B cell (primary cell): ENCODE measurements at regions not wholly inside any gene's neighbourhood (a gene's known extent, or its start where the extent isn't known, plus 50 kb on each side); places are given as distances from the start of the nearest gene placed in this dataset.

Experiments used
- ATAC-seq: fragments of 200-7000 bp; cut with Tn5 transposase; one replicate; pipeline ENCODE4 v1.10.0; 2021; ENCODE audit warnings: low read depth, mild to moderate bottlenecking, moderate number of reproducible peaks, moderate library complexity
- CTCF ChIA-PET: fragments of 350-600 bp; sonication (Branson Sonifier 250); formaldehyde crosslinking; loops from one replicate; lab custom pipeline; 2021; ENCODE audit warnings: antibody characterized with exemption, inconsistent platforms; lab: Charles Lee
- POLR2A ChIA-PET: fragments of 350-600 bp; sonication (Branson Sonifier 250); formaldehyde crosslinking; loops from one replicate; lab custom pipeline; 2021; ENCODE audit warnings: antibody characterized with exemption; lab: Charles Lee
- DNase-seq: peaks from one replicate; pipeline ENCODE4 v3.0.0; 2013
- H2AFZ ChIP-seq: 2 replicates; pipeline ENCODE4 v1.6.1; 2012; ENCODE audit warnings: mild to moderate bottlenecking, low read depth, low read length; ENCODE audit not compliant: insufficient read depth, poor library complexity, severe bottlenecking
- H3K27ac ChIP-seq, 2 donors: 1 replicate in 1 of 2; 2 replicates in 1 of 2; pipeline ENCODE4 v1.5.1; 2012 to 2013; ENCODE audit warnings: low read length in 2 of 2, mild to moderate bottlenecking in 2 of 2, moderate library complexity in 1 of 2
- H3K27me3 ChIP-seq, 4 experiments: fragments of 200-600 bp in 1 of 4; sonication (generic) in 1 of 4; replicated peaks in 1 of 4; 1 replicate in 2 of 4; 2 replicates in 2 of 4; pipeline versions ENCODE4 v1.6.1 to v1.7.0; 2013 to 2016; ENCODE audit warnings: low read length in 3 of 4, mild to moderate bottlenecking in 2 of 4, mixed read lengths in 1 of 4, moderate library complexity in 1 of 4; ENCODE audit not compliant: insufficient read depth in 4 of 4, control insufficient read depth in 3 of 4; ENCODE audit errors: control extremely low read depth in 1 of 4
- H3K36me3 ChIP-seq, 2 experiments: replicated peaks in 1 of 2; 1 replicate in 1 of 2; 2 replicates in 1 of 2; pipeline versions ENCODE4 v1.6.1 to v1.7.1; 2013; ENCODE audit warnings: low read length in 1 of 2; ENCODE audit not compliant: insufficient read depth in 2 of 2, control insufficient read depth in 1 of 2; ENCODE audit errors: control extremely low read depth in 1 of 2, extremely low read depth in 1 of 2
- H3K4me1 ChIP-seq, 2 donors: fragments of 200-600 bp in 1 of 2; sonication (generic) in 1 of 2; 1 replicate in 1 of 2; 2 replicates in 1 of 2; pipeline versions ENCODE4 v1.5.1 to v1.6.1; 2013 to 2017; ENCODE audit warnings: low read length in 2 of 2; ENCODE audit not compliant: control insufficient read depth in 2 of 2, insufficient read depth in 2 of 2
- H3K4me2 ChIP-seq: replicated peaks from 2 replicates; pipeline ENCODE3; 2012; ENCODE audit warnings: mild to moderate bottlenecking, low read depth, low read length; ENCODE audit not compliant: poor library complexity, severe bottlenecking
- H3K4me3 ChIP-seq, 5 experiments: fragments of 200-600 bp in 1 of 5; sonication (generic) in 1 of 5; 1 replicate in 3 of 5; 2 replicates in 2 of 5; pipeline versions ENCODE4 v1.5.1 to v1.7.0; 2011 to 2016; ENCODE audit warnings: low read length in 4 of 5, mild to moderate bottlenecking in 4 of 5, low read depth in 2 of 5, control low read depth in 1 of 5, moderate library complexity in 1 of 5; ENCODE audit not compliant: insufficient read depth in 1 of 5; ENCODE audit errors: control extremely low read depth in 1 of 5, extremely low read depth in 1 of 5
- H3K79me2 ChIP-seq: fragments of 200-600 bp; sonication (generic); one replicate; pipeline ENCODE4 v1.6.0; 2016; ENCODE audit warnings: low read length; ENCODE audit not compliant: control insufficient read depth, insufficient read depth
- H3K9ac ChIP-seq: fragments of 200-600 bp; sonication (generic); 2 replicates; pipeline ENCODE4 v1.6.1; 2017; ENCODE audit warnings: mild to moderate bottlenecking, low read length, moderate library complexity
- H3K9me3 ChIP-seq, 3 donors: one replicate each; pipeline versions ENCODE4 v1.6.1 to v1.7.1; 2013; ENCODE audit warnings: low read length in 2 of 3; ENCODE audit not compliant: control insufficient read depth in 2 of 3, insufficient read depth in 1 of 3; ENCODE audit errors: control extremely low read depth in 1 of 3
- H4K20me1 ChIP-seq: 2 replicates; pipeline ENCODE4 v1.6.0; 2012; ENCODE audit warnings: mild to moderate bottlenecking, low read length; ENCODE audit not compliant: insufficient read depth, control insufficient read depth, poor library complexity, severe bottlenecking
- H3K27ac Mint-ChIP-seq: one replicate; pipeline ENCODE4 v1.8.0; 2021; ENCODE audit warnings: mixed read lengths
- H3K27me3 Mint-ChIP-seq: one replicate; pipeline ENCODE4 v1.8.0; 2021; ENCODE audit warnings: mixed read lengths
- H3K4me1 Mint-ChIP-seq: one replicate; pipeline ENCODE4 v1.8.0; 2021; ENCODE audit warnings: mixed read lengths
- H3K4me3 Mint-ChIP-seq: one replicate; pipeline ENCODE4 v1.8.0; 2021; ENCODE audit warnings: mixed read lengths
- H3K9me3 Mint-ChIP-seq: one replicate; pipeline ENCODE4 v1.8.0; 2022; ENCODE audit warnings: mixed read lengths; ENCODE audit not compliant: insufficient read depth
- CTCF ChIP-seq: fragments of 200-600 bp; IDR thresholded peaks from one replicate; pipeline ENCODE4 v1.8.0; 2022; ENCODE audit warnings: antibody characterized with exemption, mild to moderate bottlenecking
- EZH2 ChIP-seq: IDR thresholded peaks from 2 replicates; pipeline ENCODE4 v1.6.1; 2012; ENCODE audit warnings: borderline replicate concordance, low read depth, mild to moderate bottlenecking, moderate library complexity, low read length; ENCODE audit not compliant: insufficient read depth, poor library complexity, severe bottlenecking
- WGBS: methylation state at CpG from one replicate; pipeline ENCODE4 v1.1.5; 2013; ENCODE audit warnings: missing lambda C conversion rate; ENCODE audit not compliant: insufficient coverage; 5-methylcytosine and 5-hydroxymethylcytosine counted together
- intact Hi-C: fragments of 100-400 bp; cut with micrococcal nuclease; formaldehyde crosslinking; loops from one replicate; pipeline ENCODE4 v1.10.0; 2022

- H2AFZ ChIP-seq: no peak overlapping the region
- H3K4me3 ChIP-seq: no peak overlapping the region
- ChIA-PET POLR2A (no interaction called here), CTCF (no interaction called here)
- intact Hi-C loops: no loop called here
- H3K27me3 ChIP-seq: no peaks in the 10 kb centered on the region
- H3K4me2 ChIP-seq: no peak overlapping the region
- H3K4me1 ChIP-seq: no peaks in the 10 kb centered on the region
- no peak for TF ChIP-seq EZH2
- TF ChIP-seq CTCF: no peak
- no peak overlapping the region for H3K4me3 Mint-ChIP-seq
- H3K9ac ChIP-seq: no peak overlapping the region
- no peaks in the 10 kb centered on the region for H3K4me1 Mint-ChIP-seq
- WGBS: no CpG with 5 or more reads among the region's 3 CpGs
- H3K79me2 ChIP-seq: no peaks in the 10 kb centered on the region
- no peak overlapping the region for H3K27ac Mint-ChIP-seq
- DNase-seq (no peak), ATAC-seq (no peak)
- H3K27ac ChIP-seq: no peak overlapping the region
- H3K9me3 Mint-ChIP-seq: no peaks in the 10 kb centered on the region
- H4K20me1 ChIP-seq: no peaks in the 10 kb centered on the region
- H3K27me3 Mint-ChIP-seq: peaks cover 13% of the 10 kb centered on the region
- no peaks in the 10 kb centered on the region for H3K9me3 ChIP-seq
- H3K36me3 ChIP-seq: no peaks in the 10 kb centered on the region
Observed at GRCh38 chr5:125750147-125750860, 672.9 kb upstream of the GRAMD2B start.

GRCh38 chr5:125750861-125751186 lies 672.4 kb upstream of the GRAMD2B start:
- ATAC-seq (no peak), DNase-seq (no peak)
- no peaks in the 10 kb centered on the region for H3K4me1 ChIP-seq
- H3K9me3 ChIP-seq: no peaks in the 10 kb centered on the region
- Mint-ChIP-seq H3K27me3 (peaks cover 13% of the 10 kb centered on the region), H3K4me1 (no peaks in the 10 kb centered on the region), H3K9me3 (no peaks in the 10 kb centered on the region), H3K4me3 (no peak overlapping the region), H3K27ac (no peak overlapping the region)
- H4K20me1 ChIP-seq: no peaks in the 10 kb centered on the region
- no peak for TF ChIP-seq EZH2
- no peak for TF ChIP-seq CTCF
- CTCF ChIA-PET: no interaction called here
- H3K79me2 ChIP-seq: no peaks in the 10 kb centered on the region
- H3K36me3 ChIP-seq: no peaks in the 10 kb centered on the region
- H3K27me3 ChIP-seq: no peaks in the 10 kb centered on the region
- H3K27ac ChIP-seq: no peak overlapping the region
- H3K4me3 ChIP-seq: no peak overlapping the region
- intact Hi-C loops: no loop called here
- POLR2A ChIA-PET: no interaction called here
- H2AFZ ChIP-seq: no peak overlapping the region
- no peak overlapping the region for H3K4me2 ChIP-seq
- H3K9ac ChIP-seq: no peak overlapping the region
